ENCODE measurements at regions not wholly inside any gene's neighbourhood (a gene's known extent, or its start where the extent isn't known, plus 50 kb on each side); places are given as distances from the start of the nearest gene placed in this dataset.

- Histone ChIP-seq H3K14ac (ENCODE audit: insufficient read depth, low read length) (no peak overlapping the region), H4K20me1 (ENCODE audit: control insufficient read depth, insufficient read depth, insufficient read length) (no peaks in the 10 kb centered on the region), H3K27me3 (ENCODE audit: insufficient read depth, low read length) (no peaks in the 10 kb centered on the region), H3K4ac (ENCODE audit: low read depth, low read length) (no peak overlapping the region), H3K27ac (ENCODE audit: insufficient read length, low read depth, low read length) (no peak overlapping the region), H2AK5ac (ENCODE audit: insufficient read length, low read length) (no peak overlapping the region), H2AFZ (ENCODE audit: low read length) (no peak overlapping the region), H4K91ac (ENCODE audit: insufficient read length, low read depth, low read length) (no peak overlapping the region), H4K5ac (ENCODE audit: insufficient read length, low read depth, low read length) (no peak overlapping the region), H3K56ac (ENCODE audit: insufficient read length, low read depth, low read length) (no peak overlapping the region), H3K79me1 (ENCODE audit: insufficient read depth, low read depth, low read length, poor library complexity, severe bottlenecking) (no peaks in the 10 kb centered on the region), H3K79me2 (ENCODE audit: insufficient read depth, low read length) (no peaks in the 10 kb centered on the region), H3K4me2 (ENCODE audit: insufficient read depth, insufficient read length, low read length) (no peak overlapping the region), H3K23ac (ENCODE audit: insufficient read length, low read depth, low read length) (no peak overlapping the region), H2BK5ac (ENCODE audit: insufficient read length, low read length) (no peak overlapping the region), H3K23me2 (ENCODE audit: insufficient read length, low read depth, low read length, poor library complexity, severe bottlenecking) (no peaks in the 10 kb centered on the region), H3K9ac (ENCODE audit: extremely low read depth, insufficient read length, low read length) (no peak overlapping the region), H3K4me1 (ENCODE audit: insufficient read depth, low read length) (no peaks in the 10 kb centered on the region), H3K18ac (ENCODE audit: insufficient read length, low read depth, low read length) (no peak overlapping the region), H2BK15ac (ENCODE audit: low read depth, low read length) (no peak overlapping the region), H4K8ac (replicated peaks; ENCODE audit: insufficient read length, low read depth, low read length) (no peak overlapping the region), H2BK12ac (ENCODE audit: insufficient read length, low read depth, low read length) (no peak overlapping the region), H3K9me3 (ENCODE audit: control insufficient read depth, low read depth, low read length) (no peaks in the 10 kb centered on the region), H2BK120ac (ENCODE audit: low read depth, low read length, poor library complexity, severe bottlenecking) (no peak overlapping the region), H2BK20ac (ENCODE audit: low read depth, low read length, poor library complexity, severe bottlenecking) (no peak overlapping the region), H3T11ph (ENCODE audit: low read length) (no peak overlapping the region)
- TF ChIP-seq CTCF (conservative IDR thresholded peaks at IDR 0.05), result no peak
- H3K9me3 Mint-ChIP-seq, result no peaks in the 10 kb centered on the region; a peak in 1 of 5 replicates
- DNase-seq, result no peak
- H3K27ac Mint-ChIP-seq, result no peak overlapping the region
- no peaks in the 10 kb centered on the region; a peak in 1 of 7 replicates for H3K36me3 Mint-ChIP-seq (ENCODE audit: insufficient read depth in 1 of 3, low read depth in 3 of 3)
- WGBS (ENCODE audit: extremely low coverage, insufficient read length, low lambda C conversion rate), result no CpG with 5 or more reads among the region's 5 CpGs
- H3K4me1 Mint-ChIP-seq, result no peaks in the 10 kb centered on the region
- H3K4me3 Mint-ChIP-seq, result no peak overlapping the region
- H3K27me3 Mint-ChIP-seq (ENCODE audit: low read depth), result no peaks in the 10 kb centered on the region
Observed at GRCh38 chr13:62093984-62094780, 678.5 kb upstream of the PCDH20 start.
